Gastrocnemius medialis (tissue), 4 donors: ENCODE measurements at regions not wholly inside any gene's neighbourhood (a gene's known extent, or its start where the extent isn't known, plus 50 kb on each side); places are given as distances from the start of the nearest gene placed in this dataset.
"Not testable (repeated sequence)": the region's sequence is repeated elsewhere in the genome, so short reads cannot be mapped to it uniquely, and the experiment has no call there.

ENCODE experiments used
- ATAC-seq, 2 donors: fragments of 150-250 bp; one replicate each; pipeline ENCODE4 v1.9.1; 2016
- DNase-seq, 2 donors: peaks; one replicate each; pipeline ENCODE4 v3.0.0-alpha.2; 2019
- H3K27ac ChIP-seq, 4 donors: fragments of 200-600 bp; sonication (generic); 1 replicate in 1 of 4; 2 replicates in 3 of 4; pipeline ENCODE4 v1.5.1; 2016 to 2018; ENCODE audit warnings: mild to moderate bottlenecking in 2 of 4, moderate library complexity in 1 of 4
- H3K27me3 ChIP-seq, 3 donors: fragments of 200-600 bp; sonication (generic) in 2 of 3; 1 replicate in 1 of 3; 2 replicates in 2 of 3; pipeline versions ENCODE4 v1.5.1 to v1.6.0; 2016 to 2019; ENCODE audit warnings: mild to moderate bottlenecking in 1 of 3, moderate library complexity in 1 of 3
- H3K36me3 ChIP-seq, 2 donors: fragments of 200-600 bp; sonication (generic) in 1 of 2; one replicate each; pipeline ENCODE4 v1.5.1; 2017 to 2018
- H3K4me1 ChIP-seq, 2 donors: fragments of 200-600 bp; sonication (generic) in 1 of 2; one replicate each; pipeline ENCODE4 v1.5.1; 2016 to 2017; ENCODE audit warnings: mild to moderate bottlenecking in 2 of 2
- H3K4me3 ChIP-seq, 4 donors: fragments of 200-600 bp; sonication (generic) in 3 of 4; 1 replicate in 1 of 4; 2 replicates in 3 of 4; pipeline ENCODE4 v1.5.1; 2016 to 2019; ENCODE audit warnings: mild to moderate bottlenecking in 2 of 4
- H3K9me3 ChIP-seq, 3 donors: fragments of 200-600 bp; sonication (generic) in 2 of 3; 1 replicate in 1 of 3; 2 replicates in 2 of 3; pipeline ENCODE4 v1.5.1; 2016 to 2019
- POLR2A ChIP-seq, 2 donors: fragments of 450-650 bp; IDR thresholded peaks; one replicate each; pipeline ENCODE4 v1.6.1; 2017; ENCODE audit warnings: antibody characterized with exemption in 2 of 2, mild to moderate bottlenecking in 2 of 2, moderate library complexity in 2 of 2
- in situ Hi-C, 4 donors: fragments of 200-750 bp; cut with MboI; loops; one replicate each; pipeline versions ENCODE4 v1.15.0 to v1.8.0; 2017; ENCODE audit warnings: low sequenced_read_pairs in 4 of 4
- intact Hi-C: fragments of 100-400 bp; cut with DNase I; formaldehyde crosslinking; loops from one replicate; pipeline ENCODE4 v1.15.1; 2023; ENCODE audit warnings: low total_unique reads
- TF ChIP-seq, protein P1 (sequence below), 5 experiments: fragments of 450-650 bp in 3 of 5; fragments of 200-600 bp in 2 of 5; sonication (generic) in 2 of 5; IDR thresholded peaks in 4 of 5; conservative IDR thresholded peaks in 1 of 5; 1 replicate in 4 of 5; 2 replicates in 1 of 5; pipeline ENCODE4 v1.5.1; 2016 to 2019; ENCODE audit warnings: antibody characterized with exemption in 5 of 5, mild to moderate bottlenecking in 3 of 5, moderate library complexity in 3 of 5

DNA sequence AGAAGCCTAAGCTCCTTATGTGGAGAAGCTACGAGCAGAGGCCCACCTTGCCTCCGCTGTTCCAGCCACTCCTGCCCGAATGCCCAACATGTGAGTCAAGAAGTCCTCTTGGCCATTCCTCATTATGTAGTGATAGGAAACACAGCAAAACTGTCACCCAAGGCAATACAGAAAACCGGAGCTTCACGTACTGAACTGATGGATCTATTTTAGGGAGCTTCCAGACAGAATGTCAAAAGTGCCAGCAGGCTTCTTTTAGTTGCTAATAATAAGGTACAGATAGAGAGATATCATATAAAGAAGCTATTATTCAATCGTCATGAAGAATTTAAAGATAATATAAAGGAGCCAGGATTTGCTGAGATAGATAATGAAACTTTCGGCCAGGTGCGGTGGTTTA lies 91.6 kb upstream of the SYT10 start:
- Histone ChIP-seq H3K9me3 (no peaks in the 10 kb centered on the region), H3K4me1 (no peaks in the 10 kb centered on the region), H3K27me3 (no peaks in the 10 kb centered on the region), H3K4me3 (no peak overlapping the region), H3K36me3 (no peaks in the 10 kb centered on the region), H3K27ac (no peak overlapping the region)
- TF ChIP-seq, protein P1, sequence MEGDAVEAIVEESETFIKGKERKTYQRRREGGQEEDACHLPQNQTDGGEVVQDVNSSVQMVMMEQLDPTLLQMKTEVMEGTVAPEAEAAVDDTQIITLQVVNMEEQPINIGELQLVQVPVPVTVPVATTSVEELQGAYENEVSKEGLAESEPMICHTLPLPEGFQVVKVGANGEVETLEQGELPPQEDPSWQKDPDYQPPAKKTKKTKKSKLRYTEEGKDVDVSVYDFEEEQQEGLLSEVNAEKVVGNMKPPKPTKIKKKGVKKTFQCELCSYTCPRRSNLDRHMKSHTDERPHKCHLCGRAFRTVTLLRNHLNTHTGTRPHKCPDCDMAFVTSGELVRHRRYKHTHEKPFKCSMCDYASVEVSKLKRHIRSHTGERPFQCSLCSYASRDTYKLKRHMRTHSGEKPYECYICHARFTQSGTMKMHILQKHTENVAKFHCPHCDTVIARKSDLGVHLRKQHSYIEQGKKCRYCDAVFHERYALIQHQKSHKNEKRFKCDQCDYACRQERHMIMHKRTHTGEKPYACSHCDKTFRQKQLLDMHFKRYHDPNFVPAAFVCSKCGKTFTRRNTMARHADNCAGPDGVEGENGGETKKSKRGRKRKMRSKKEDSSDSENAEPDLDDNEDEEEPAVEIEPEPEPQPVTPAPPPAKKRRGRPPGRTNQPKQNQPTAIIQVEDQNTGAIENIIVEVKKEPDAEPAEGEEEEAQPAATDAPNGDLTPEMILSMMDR (IDR thresholded peaks at IDR 0.05 in 4 of 5, conservative IDR thresholded peaks at IDR 0.05 in 1 of 5): no peak
- TF ChIP-seq POLR2A (IDR thresholded peaks at IDR 0.05): no peak
- no peak for DNase-seq
- no peak for ATAC-seq
- intact Hi-C loops (no loop called here), in situ Hi-C loops (no loop called here)

DNA sequence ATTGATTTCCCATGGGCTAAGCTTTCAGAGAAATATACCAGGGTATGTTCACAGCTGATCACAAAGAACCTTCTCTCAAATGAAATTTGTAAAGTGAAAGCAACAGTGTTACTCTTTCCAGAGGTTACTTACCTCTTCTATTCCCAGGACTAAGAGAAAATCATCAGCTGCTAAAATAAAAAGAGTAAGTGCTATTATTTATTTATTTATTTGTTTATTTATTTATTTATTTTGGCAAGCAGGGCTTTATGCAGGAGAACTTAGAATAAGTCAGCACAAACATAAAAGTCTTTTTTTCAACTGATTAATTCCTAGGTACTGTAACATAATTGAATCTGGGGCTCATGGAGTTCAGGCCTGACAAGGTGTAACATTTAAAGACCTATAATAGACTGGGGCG lies 93.9 kb upstream of the SYT10 start:
- no peak overlapping the region for H3K4me3 ChIP-seq
- no peaks in the 10 kb centered on the region for H3K27me3 ChIP-seq
- TF ChIP-seq POLR2A (IDR thresholded peaks at IDR 0.05): no peak
- TF ChIP-seq, protein P1 (IDR thresholded peaks at IDR 0.05 in 4 of 5, conservative IDR thresholded peaks at IDR 0.05 in 1 of 5): no peak
- ATAC-seq (no peak), DNase-seq (no peak)
- intact Hi-C loops: no loop called here
- in situ Hi-C loops: no loop called here
- no peaks in the 10 kb centered on the region for H3K36me3 ChIP-seq
- no peaks in the 10 kb centered on the region for H3K4me1 ChIP-seq
- H3K9me3 ChIP-seq: no peaks in the 10 kb centered on the region
- no peak overlapping the region for H3K27ac ChIP-seq

DNA sequence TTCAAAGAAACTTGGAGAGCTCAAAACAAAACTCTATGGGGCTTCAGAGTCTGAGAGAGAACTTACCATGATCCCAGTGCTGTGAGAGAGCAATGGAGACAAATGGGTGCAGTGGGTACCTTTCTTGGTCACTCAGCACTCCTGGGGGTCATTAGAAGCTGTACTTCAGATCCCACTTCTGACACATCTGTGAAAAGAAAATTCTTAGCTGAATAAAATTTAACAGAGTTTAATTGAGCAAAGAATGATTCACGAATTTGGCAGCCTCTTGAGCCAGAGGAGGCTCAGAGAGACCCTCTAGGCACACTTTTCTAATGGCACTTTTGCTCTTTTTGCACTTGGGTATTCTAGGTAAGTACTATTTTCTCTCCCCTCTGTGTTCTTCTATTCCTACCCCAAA lies 96.8 kb upstream of the SYT10 start:
- H3K36me3 ChIP-seq: no peaks in the 10 kb centered on the region
- H3K27ac ChIP-seq: no peak overlapping the region
- TF ChIP-seq, protein P1 (IDR thresholded peaks at IDR 0.05 in 4 of 5, conservative IDR thresholded peaks at IDR 0.05 in 1 of 5): no peak
- TF ChIP-seq POLR2A (IDR thresholded peaks at IDR 0.05): no peak
- intact Hi-C loops (no loop called here), in situ Hi-C loops (no loop called here)
- H3K4me1 ChIP-seq: no peaks in the 10 kb centered on the region
- H3K4me3 ChIP-seq: no peak overlapping the region
- H3K27me3 ChIP-seq: no peaks in the 10 kb centered on the region
- DNase-seq: no peak
- ATAC-seq: no peak
- H3K9me3 ChIP-seq: no peaks in the 10 kb centered on the region

DNA sequence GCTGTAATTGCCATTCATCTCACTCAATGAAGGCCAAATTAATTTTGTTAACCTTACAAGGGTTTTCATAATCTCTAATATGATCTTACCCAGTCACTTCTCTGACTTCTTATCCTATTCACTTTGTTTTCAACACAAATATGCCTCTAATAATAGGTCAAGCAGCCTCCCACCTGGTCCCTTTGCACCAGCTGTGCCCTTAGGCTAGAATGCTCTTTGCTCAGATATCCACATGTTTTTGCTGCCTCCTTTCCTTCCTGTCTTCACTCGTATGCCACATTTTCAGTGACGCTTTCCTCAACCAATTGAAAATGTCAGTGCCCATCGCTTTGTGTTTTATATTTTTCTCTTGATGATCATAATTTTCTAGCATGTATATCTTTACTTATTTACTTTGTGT lies 106.4 kb upstream of the SYT10 start:
- Histone ChIP-seq H3K4me1 (no peaks in the 10 kb centered on the region), H3K9me3 (peaks cover 0 to 3% (median 0%) of the 10 kb centered on the region in 3 donors), H3K27ac (no peak overlapping the region), H3K4me3 (no peak overlapping the region), H3K27me3 (no peaks in the 10 kb centered on the region), H3K36me3 (no peaks in the 10 kb centered on the region)
- TF ChIP-seq, protein P1 (IDR thresholded peaks at IDR 0.05 in 4 of 5, conservative IDR thresholded peaks at IDR 0.05 in 1 of 5): no peak
- TF ChIP-seq POLR2A (IDR thresholded peaks at IDR 0.05): no peak
- in situ Hi-C loops (no loop called here), intact Hi-C loops (no loop called here)
- DNase-seq (no peak), ATAC-seq (no peak)

DNA sequence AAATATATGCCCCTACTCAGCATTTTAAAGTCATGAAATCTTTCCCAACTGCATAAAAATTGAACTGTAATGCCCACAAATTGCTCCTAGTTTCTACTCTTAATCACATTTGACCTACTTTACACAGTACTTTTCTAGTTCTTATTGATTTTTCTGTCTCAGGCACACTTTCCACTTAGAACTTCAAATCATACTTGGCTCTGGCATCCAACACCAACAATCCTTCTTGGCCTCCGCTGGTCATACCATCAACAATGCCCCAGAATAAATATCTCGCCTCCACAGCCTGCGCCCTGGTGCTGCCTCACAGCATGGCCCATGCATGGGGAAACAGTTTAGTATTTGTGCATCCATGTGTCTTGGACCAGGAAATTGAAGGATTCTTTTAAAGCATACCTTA lies 107.5 kb upstream of the SYT10 start:
- no peaks in the 10 kb centered on the region for H3K27me3 ChIP-seq
- H3K4me1 ChIP-seq: no peaks in the 10 kb centered on the region
- DNase-seq (no peak), ATAC-seq (no peak)
- TF ChIP-seq, protein P1 (IDR thresholded peaks at IDR 0.05 in 4 of 5, conservative IDR thresholded peaks at IDR 0.05 in 1 of 5): no peak
- TF ChIP-seq POLR2A (IDR thresholded peaks at IDR 0.05): no peak
- in situ Hi-C loops: no loop called here
- no peak overlapping the region for H3K4me3 ChIP-seq
- H3K9me3 ChIP-seq: peaks cover 0 to 3% (median 0%) of the 10 kb centered on the region in 3 donors
- no peaks in the 10 kb centered on the region for H3K36me3 ChIP-seq
- intact Hi-C loops: no loop called here
- H3K27ac ChIP-seq: no peak overlapping the region

DNA sequence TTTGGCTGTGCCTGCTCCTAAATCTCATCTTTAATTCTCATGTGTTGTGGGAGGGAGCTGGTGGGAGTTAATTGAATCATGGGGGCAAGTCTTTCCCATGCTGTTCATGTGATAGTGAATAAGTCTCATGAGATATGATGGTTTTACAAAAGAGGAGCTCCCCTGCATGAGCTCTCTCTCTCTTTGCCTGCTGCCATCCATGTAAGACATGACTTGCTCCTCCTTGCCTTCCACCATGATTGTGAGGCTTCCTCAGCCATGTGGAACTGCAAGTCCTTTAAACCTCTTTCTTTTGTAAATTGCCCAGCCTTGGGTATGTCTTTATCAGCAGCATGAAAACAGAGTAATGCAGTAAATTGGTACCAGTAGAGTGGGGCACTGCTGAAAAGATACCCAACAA lies 110.6 kb upstream of the SYT10 start:
- DNase-seq, intact Hi-C loops, H3K36me3 ChIP-seq, ATAC-seq, H3K9me3 ChIP-seq, H3K27ac ChIP-seq, H3K4me3 ChIP-seq, in situ Hi-C loops, H3K4me1 ChIP-seq, H3K27me3 ChIP-seq: not testable (repeated sequence)
